ENCODE measurements at regions not wholly inside any gene's neighbourhood (a gene's known extent, or its start where the extent isn't known, plus 50 kb on each side); places are given as distances from the start of the nearest gene placed in this dataset.

- H2BK5ac ChIP-seq (ENCODE audit: insufficient read length, low read length): no peak overlapping the region
- Mint-ChIP-seq H3K4me1 (peaks cover 8 to 10% of the 10 kb centered on the region in 2 experiments), H3K9me3 (no peaks in the 10 kb centered on the region; a peak in 1 of 5 replicates), H3K27me3 (ENCODE audit: low read depth) (peaks cover 3% of the 10 kb centered on the region; the same call in 1 of the 2 replicates), H3K36me3 (ENCODE audit: insufficient read depth in 1 of 3, low read depth in 3 of 3) (no peaks in the 10 kb centered on the region), H3K27ac (no peak overlapping the region), H3K4me3 (no peak overlapping the region)
- no peak overlapping the region for H3K14ac ChIP-seq (ENCODE audit: insufficient read depth, low read length)
- H3K27me3 ChIP-seq (ENCODE audit: insufficient read depth, low read length): no peaks in the 10 kb centered on the region
- H3K9ac ChIP-seq (ENCODE audit: extremely low read depth, insufficient read length, low read length): no peak overlapping the region
- H4K5ac ChIP-seq (ENCODE audit: insufficient read length, low read depth, low read length): no peak overlapping the region
- H2BK15ac ChIP-seq (ENCODE audit: low read depth, low read length): no peak overlapping the region
- H2BK120ac ChIP-seq (ENCODE audit: low read depth, low read length, poor library complexity, severe bottlenecking): no peak overlapping the region
- H2AFZ ChIP-seq (ENCODE audit: low read length): no peak overlapping the region
- WGBS (ENCODE audit: extremely low coverage, insufficient read length, low lambda C conversion rate): no CpG with 5 or more reads among the region's 5 CpGs
- no peak overlapping the region for H3K18ac ChIP-seq (ENCODE audit: insufficient read length, low read depth, low read length)
- H3K4me2 ChIP-seq (ENCODE audit: insufficient read depth, insufficient read length, low read length): no peak overlapping the region
- H3K4me1 ChIP-seq (ENCODE audit: insufficient read depth, low read length): no peaks in the 10 kb centered on the region; the same call in 1 of the 2 replicates
- no peak for DNase-seq
- no peak overlapping the region for H4K8ac ChIP-seq (replicated peaks; ENCODE audit: insufficient read length, low read depth, low read length)
- H2BK20ac ChIP-seq (ENCODE audit: low read depth, low read length, poor library complexity, severe bottlenecking): no peak overlapping the region
- H3T11ph ChIP-seq (ENCODE audit: low read length): no peak overlapping the region
- H2BK12ac ChIP-seq (ENCODE audit: insufficient read length, low read depth, low read length): no peak overlapping the region
- TF ChIP-seq CTCF (conservative IDR thresholded peaks at IDR 0.05): no peak
- no peaks in the 10 kb centered on the region for H3K79me2 ChIP-seq (ENCODE audit: insufficient read depth, low read length)
- no peak overlapping the region for H3K4ac ChIP-seq (ENCODE audit: low read depth, low read length)
- no peaks in the 10 kb centered on the region for H3K79me1 ChIP-seq (ENCODE audit: insufficient read depth, low read depth, low read length, poor library complexity, severe bottlenecking)
- H4K20me1 ChIP-seq (ENCODE audit: control insufficient read depth, insufficient read depth, insufficient read length): no peaks in the 10 kb centered on the region
- no peaks in the 10 kb centered on the region for H3K23me2 ChIP-seq (ENCODE audit: insufficient read length, low read depth, low read length, poor library complexity, severe bottlenecking)
- no peak overlapping the region for H4K91ac ChIP-seq (ENCODE audit: insufficient read length, low read depth, low read length)
- H2AK5ac ChIP-seq (ENCODE audit: insufficient read length, low read length): no peak overlapping the region
- no peak overlapping the region for H3K56ac ChIP-seq (ENCODE audit: insufficient read length, low read depth, low read length)
- H3K23ac ChIP-seq (ENCODE audit: insufficient read length, low read depth, low read length): no peak overlapping the region
- no peak overlapping the region for H3K27ac ChIP-seq (ENCODE audit: insufficient read length, low read depth, low read length)
- H3K9me3 ChIP-seq (ENCODE audit: control insufficient read depth, low read depth, low read length): no peaks in the 10 kb centered on the region
Observed at GRCh38 chr21:35829067-35829466, 231.3 kb downstream of the SETD4 start.

Measured in H9 (cell line).